HG02973 (cell line): ENCODE measurements at regions not wholly inside any gene's neighbourhood (a gene's known extent, or its start where the extent isn't known, plus 50 kb on each side); places are given as distances from the start of the nearest gene placed in this dataset.
"Not testable (repeated sequence)": the region's sequence is repeated elsewhere in the genome, so short reads cannot be mapped to it uniquely, and the experiment has no call there.

Source experiments
- ATAC-seq: cut with Tn5 transposase; IDR thresholded peaks from one replicate; pipeline ENCODE4 v1.9.1; 2021; ENCODE audit warnings: moderate library complexity; ENCODE audit not compliant: unreplicated experiment

- ATAC-seq: not testable (repeated sequence)
Observed at GRCh38 chr1:143702739-143703138, 269.0 kb downstream of the FAM72C start.

- no peak for ATAC-seq
Observed at GRCh38 chr1:143699731-143700130, 272.1 kb downstream of the FAM72C start.

GRCh38 chr1:143699115-143699514, 272.7 kb downstream of the FAM72C start:
- no peak for ATAC-seq

- no peak for ATAC-seq
Observed at GRCh38 chr1:143698016-143698415, 273.8 kb downstream of the FAM72C start.

- no peak for ATAC-seq
Observed at GRCh38 chr1:143694085-143694484, 277.7 kb downstream of the FAM72C start.

DNA sequence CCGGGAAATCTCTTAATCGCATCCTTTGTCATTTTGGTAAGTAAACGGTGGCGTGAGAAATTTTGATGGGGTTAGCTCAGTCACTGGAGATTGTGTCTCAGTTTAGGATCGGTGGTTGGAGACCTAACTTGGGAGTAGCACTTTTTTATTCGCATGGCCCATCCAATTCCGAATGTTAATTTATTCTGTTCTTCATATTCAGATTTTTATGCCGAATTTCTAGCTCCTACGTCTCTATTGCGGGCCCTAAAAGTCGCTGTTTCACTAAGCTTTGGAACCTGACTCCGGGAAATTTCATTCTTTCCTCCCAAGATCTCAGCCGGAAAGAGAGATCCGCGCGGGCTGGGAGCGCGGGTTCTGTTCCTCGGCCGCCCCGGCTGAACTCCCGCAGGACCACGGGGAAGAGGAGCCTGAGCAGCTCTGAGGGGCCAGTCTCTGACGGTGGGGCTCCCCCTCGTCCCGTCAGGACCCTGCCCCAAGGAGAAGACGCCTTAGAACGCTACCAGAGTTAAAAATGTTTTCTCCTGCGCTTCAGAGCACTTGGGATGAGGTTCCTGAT, 279.7 kb downstream of the FAM72C start:
- ATAC-seq: no peak

DNA sequence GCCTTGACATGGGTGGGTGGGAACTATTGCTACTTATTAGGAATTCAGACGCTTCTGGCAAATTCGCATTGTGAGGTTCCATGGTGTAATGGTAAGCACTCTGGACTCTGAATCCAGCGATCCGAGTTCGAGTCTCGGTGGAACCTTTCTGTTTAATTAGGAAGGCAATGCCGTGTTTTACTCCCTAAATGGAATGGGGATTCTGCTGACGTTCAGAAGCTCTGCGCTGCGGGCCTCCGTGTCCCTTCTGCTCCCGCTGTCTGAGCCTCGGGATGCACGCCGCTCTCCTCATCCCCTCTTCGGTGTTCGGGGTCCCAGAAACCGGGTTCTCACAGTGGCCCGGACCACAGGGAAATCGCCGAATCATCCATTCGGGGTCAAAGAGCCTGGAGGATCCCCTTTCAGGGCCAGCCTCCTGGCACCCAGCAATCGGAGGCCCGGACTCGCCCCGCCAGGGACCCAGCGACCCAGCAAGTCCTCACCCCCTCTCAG, 280.3 kb downstream of the FAM72C start:
- no peak for ATAC-seq

- no peak for ATAC-seq
Observed at GRCh38 chr1:143689781-143690180, 282.0 kb downstream of the FAM72C start.

- no peak for ATAC-seq
Observed at GRCh38 chr1:143680304-143680703, 291.5 kb downstream of the FAM72C start.

- ATAC-seq: no peak
Observed at GRCh38 chr1:143672983-143673382, 298.8 kb downstream of the FAM72C start.

- ATAC-seq: no peak
Observed at GRCh38 chr1:143667730-143668129, 304.1 kb downstream of the FAM72C start.

DNA sequence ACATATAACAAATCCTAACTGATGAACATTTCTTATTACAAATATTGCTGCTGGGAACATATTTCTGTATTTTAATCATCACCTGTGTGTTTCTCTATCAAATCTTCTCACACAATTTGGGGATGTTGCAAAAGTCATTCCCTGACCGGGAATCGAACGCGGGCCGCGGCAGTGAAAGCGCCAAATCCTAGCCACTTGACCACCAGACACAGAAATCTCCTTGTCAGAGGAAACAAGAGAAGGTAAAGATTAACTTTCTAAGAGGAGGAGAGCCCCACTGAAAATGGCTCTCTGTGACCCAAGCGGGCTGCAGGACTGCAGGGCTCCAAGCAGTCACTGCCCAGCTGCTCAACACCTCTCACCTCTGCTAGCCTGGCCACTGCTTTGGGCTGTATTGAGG, 304.9 kb downstream of the FAM72C start:
- no peak for ATAC-seq

GRCh38 chr1:143665606-143666005, 306.2 kb downstream of the FAM72C start:
- no peak for ATAC-seq

DNA sequence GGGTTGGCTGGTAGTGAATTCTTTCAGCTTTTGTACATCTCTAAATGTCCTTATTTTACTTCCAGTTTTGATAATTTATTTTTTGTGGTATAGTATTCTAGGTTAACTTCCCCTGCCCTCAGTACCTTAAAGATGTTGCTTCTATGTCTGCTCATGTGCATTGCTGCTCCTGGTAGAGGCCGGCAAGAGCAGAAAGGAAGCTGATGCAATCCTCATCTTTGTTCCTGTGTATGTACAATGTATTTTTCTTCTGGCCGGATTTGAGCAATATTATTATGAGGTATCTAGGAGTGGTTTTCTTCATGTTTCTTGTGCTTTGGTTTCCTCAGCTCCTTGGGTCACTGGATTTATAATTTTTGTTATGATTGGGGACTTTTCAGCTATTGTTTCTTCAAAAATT, 308.7 kb downstream of the FAM72C start:
- not testable (repeated sequence) for ATAC-seq

DNA sequence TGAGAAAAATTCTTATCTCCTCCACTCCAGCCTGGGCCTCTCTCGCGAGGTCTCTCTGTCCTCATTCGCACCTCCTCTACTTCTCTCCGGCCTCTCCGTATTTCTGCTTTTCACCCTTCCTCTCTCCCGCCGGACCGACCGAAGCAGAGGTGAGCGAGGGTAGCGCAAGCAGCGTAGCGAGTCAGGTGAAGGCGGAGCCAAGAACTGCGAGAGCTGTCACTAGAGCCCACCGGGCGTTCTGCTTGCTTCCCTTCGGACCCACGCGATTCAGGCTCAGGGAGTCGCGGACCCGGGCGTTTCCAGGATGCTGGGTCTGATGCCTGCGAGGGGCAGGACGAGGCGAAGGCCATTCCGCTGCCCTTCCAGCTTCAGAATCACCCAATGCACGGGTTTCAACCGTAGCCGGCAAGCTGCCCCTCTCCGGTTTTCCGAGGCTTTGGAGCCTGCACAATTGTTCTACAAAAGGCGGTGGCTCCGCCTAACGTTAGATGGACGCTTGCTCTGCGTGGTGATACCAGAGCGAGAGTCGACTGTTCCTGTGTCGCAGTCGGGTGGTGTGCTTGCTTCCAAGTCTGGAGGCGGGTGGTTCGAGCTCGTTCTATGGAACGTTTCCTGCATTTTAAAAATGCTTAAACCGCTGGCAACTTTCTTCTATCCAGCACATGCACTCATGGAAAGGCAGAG, 310.2 kb downstream of the FAM72C start:
- no peak for ATAC-seq

DNA sequence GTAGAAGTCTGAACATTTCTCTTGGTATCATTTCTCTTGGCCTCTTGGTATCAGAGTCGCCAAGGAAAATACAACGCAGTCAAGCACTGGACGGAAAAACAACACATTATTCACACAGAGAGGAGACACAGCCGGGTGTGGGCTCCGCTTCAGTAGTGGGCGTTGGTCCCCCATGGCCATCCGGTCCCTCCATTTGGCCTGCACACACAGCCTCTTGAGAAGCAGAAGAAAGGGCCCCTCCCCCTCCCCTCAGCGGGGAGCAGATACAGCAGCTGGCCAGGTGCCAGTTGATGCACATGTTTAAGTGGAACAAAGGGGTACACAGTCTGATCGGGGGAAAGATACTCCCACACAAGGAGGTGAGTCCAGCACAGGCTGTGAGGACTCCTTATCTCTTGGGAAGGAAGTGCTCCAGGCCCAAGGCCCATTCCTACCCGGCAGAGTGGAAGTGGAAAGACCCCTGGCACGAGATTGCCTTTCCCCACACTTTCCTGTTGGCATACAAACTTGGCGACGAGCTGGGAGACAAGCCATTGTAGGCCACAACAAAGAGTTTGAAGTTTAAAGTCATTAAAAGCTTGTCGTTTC, 311.3 kb downstream of the FAM72C start:
- no peak for ATAC-seq

GRCh38 chr1:143653429-143653802, 318.4 kb downstream of the FAM72C start:
- no peak for ATAC-seq

DNA sequence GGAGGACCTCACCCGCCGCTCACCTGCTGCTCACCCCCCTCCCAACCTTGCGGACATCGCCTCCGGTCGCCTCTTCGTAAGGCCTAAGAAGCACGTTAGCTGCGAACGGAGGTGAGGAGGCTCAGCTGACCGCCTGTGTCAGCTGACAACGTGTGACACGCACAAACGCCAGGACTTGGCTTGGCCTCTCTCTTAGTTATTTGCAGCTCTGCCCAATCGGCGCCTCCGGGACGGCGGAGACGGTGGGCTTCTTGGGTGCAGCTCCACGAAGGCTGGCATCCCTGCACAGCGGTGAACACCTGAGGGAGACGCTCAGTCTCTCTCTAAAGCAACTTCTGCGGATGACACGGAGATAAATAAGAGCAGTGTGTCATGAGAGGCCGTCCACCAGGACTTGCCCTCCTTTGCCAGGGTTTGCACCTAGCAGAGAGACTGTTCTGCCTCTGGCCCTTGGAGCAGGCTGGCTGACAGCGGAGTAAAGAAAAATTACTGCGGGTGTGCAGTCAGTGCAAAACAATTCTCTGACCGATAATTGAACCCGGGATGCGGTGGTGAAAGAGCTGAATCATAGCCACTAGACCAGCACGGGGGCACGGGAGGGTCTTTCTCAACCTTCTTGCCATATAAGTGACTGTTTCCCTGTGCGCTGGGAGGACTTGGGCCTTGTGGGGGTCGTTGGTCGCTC, 318.9 kb downstream of the FAM72C start:
- ATAC-seq: no peak

GRCh38 chr1:143652187-143652586, 319.6 kb downstream of the FAM72C start:
- no peak for ATAC-seq

DNA sequence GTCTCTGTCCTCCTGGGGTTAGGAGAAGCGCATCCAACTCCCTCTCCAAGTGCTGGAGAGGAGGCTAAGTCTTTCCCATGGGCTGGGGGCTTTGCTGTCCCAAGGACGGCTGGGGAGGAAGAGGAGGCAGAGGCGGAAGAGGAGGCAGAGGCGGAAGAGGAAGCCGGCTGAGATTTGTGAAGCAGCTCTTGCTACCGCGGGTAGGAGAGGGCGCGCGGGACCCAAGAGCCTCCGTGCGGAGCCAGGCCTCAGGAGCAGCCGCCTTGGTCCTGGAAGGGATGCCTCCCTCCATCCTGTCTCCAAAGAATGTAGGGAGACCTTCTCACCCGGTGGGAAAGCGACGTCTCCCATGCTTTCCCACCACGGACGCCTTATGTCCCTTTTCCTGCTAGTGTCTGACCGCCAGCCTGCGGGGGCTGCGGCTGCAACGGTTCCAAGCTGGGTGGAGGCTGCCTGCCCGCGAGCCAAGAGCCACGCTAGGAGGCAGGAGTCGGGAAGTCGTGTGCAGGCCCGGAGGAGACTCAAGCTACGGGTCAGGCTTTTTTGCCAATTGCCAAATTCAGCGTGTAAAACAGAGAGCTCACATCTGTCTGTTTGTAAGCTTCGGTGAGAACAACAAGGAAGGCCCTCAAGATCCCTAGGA, 320.3 kb downstream of the FAM72C start:
- no peak for ATAC-seq

- not testable (repeated sequence) for ATAC-seq
Observed at GRCh38 chr1:143644035-143644434, 327.8 kb downstream of the FAM72C start.
